ENCODE measurements at regions not wholly inside any gene's neighbourhood (a gene's known extent, or its start where the extent isn't known, plus 50 kb on each side); places are given as distances from the start of the nearest gene placed in this dataset.
A peak's percentile ranks its signal among the peaks of the same experiment; 100 is the strongest.

- no peaks in the 10 kb centered on the region for H3K9me1 ChIP-seq (ENCODE audit: insufficient read depth, low read length)
- no peak overlapping the region for H3K56ac ChIP-seq (ENCODE audit: extremely low read depth, insufficient read depth, low read length)
- CTCF ChIA-PET: no interaction called here
- no peaks in the 10 kb centered on the region for H3K9me3 ChIP-seq (ENCODE audit: control insufficient read depth, insufficient read depth, low read length)
- no peaks in the 10 kb centered on the region for H3K27me3 ChIP-seq (ENCODE audit: control insufficient read depth, insufficient read depth, low read length)
- no peak overlapping the region for H3K23ac ChIP-seq (ENCODE audit: low read depth, low read length)
- H3K9ac ChIP-seq (ENCODE audit: low read depth, low read length): no peak overlapping the region
- no peaks in the 10 kb centered on the region for H3K36me3 ChIP-seq (ENCODE audit: control insufficient read depth, insufficient read depth, low read length)
- ATAC-seq (ENCODE audit: low read depth): no peak
- H4K91ac ChIP-seq (ENCODE audit: insufficient read depth, low read depth, low read length): no peak overlapping the region
- no peak overlapping the region for H2AK5ac ChIP-seq (ENCODE audit: low read depth, low read length)
- H2BK20ac ChIP-seq (ENCODE audit: low read depth, low read length): no peak overlapping the region
- no peak overlapping the region for H3K27ac ChIP-seq (ENCODE audit: insufficient read depth, low read length)
- H3K79me1 ChIP-seq (ENCODE audit: low read depth in 1 of 2, low read length in 2 of 2): no peaks in the 10 kb centered on the region
- no peak overlapping the region for H2BK120ac ChIP-seq (ENCODE audit: low read depth, low read length)
- no peak overlapping the region for H3K4ac ChIP-seq (ENCODE audit: low read depth, low read length)
- no TSS peak for BruUV-seq (replicated peaks)
- WGBS, 2 experiments (ENCODE audit: extremely low coverage in 2 of 2, insufficient read length in 1 of 2): 60% methylated on average over 1 of the region's 2 CpGs; no CpG with 5 or more reads in 1 of the 2 experiments
- H3K18ac ChIP-seq (ENCODE audit: low read depth, low read length): no peak overlapping the region
- in situ Hi-C loops (cut with MboI; ENCODE audit: low sequenced_read_pairs): no loop called here
- POLR2A ChIA-PET (ENCODE audit: unreplicated experiment): no interaction called here
- no peak overlapping the region for H2AK9ac ChIP-seq (replicated peaks; ENCODE audit: low read depth, low read length, poor library complexity)
- no peak overlapping the region for H4K5ac ChIP-seq (ENCODE audit: low read depth, low read length)
- dilution Hi-C loops (cut with HindIII; ENCODE audit: low sequenced_read_pairs, unreplicated experiment): no loop called here
- DNase-seq: no peak
- no peak overlapping the region for H2AFZ ChIP-seq (replicated peaks; ENCODE audit: low read length, poor library complexity)
- no peak overlapping the region for H4K8ac ChIP-seq (ENCODE audit: low read depth in 2 of 2, low read length in 2 of 2)
- no peak overlapping the region for H3K4me3 ChIP-seq (ENCODE audit: insufficient read depth, low read depth, low read length)
- H3K4me2 ChIP-seq (ENCODE audit: low read depth, low read length): no peak overlapping the region
- no peaks in the 10 kb centered on the region for H4K20me1 ChIP-seq (ENCODE audit: insufficient read depth, low read length)
- no peak overlapping the region for H2BK5ac ChIP-seq (ENCODE audit: low read depth, low read length, poor library complexity, severe bottlenecking)
- no peaks in the 10 kb centered on the region for H3K4me1 ChIP-seq (ENCODE audit: control insufficient read depth, insufficient read depth, low read length)
- H3K14ac ChIP-seq (replicated peaks; ENCODE audit: low read depth, low read length): no peak overlapping the region
- no peak overlapping the region for H2BK15ac ChIP-seq (ENCODE audit: low read depth, low read length)
- intact Hi-C loops (cut with micrococcal nuclease): no loop called here
- TF ChIP-seq CHD1 (IDR thresholded peaks at IDR 0.05; ENCODE audit: low read depth, low read length): no peak
- TF ChIP-seq POLR2A (IDR thresholded peaks at IDR 0.05; ENCODE audit: low read depth, low read length): no peak
- TF ChIP-seq MAFK (IDR thresholded peaks at IDR 0.05; ENCODE audit: low read depth, low read length): peak; percentile 70
- no peak for TF ChIP-seq RAD21 (IDR thresholded peaks at IDR 0.05; ENCODE audit: low read length)
- no peak for TF ChIP-seq USF2 (IDR thresholded peaks at IDR 0.05; ENCODE audit: low read depth, low read length)
- no peak for TF ChIP-seq RFX5 (IDR thresholded peaks at IDR 0.05; ENCODE audit: low read depth, low read length)
Measured at GRCh38 chrX:127302841-127303240, 483.3 kb downstream of the PRR32 start.
